HUES48 (cell line): ENCODE measurements at regions not wholly inside any gene's neighbourhood (a gene's known extent, or its start where the extent isn't known, plus 50 kb on each side); places are given as distances from the start of the nearest gene placed in this dataset.
"Not testable (repeated sequence)": the region's sequence is repeated elsewhere in the genome, so short reads cannot be mapped to it uniquely, and the experiment has no call there.

ENCODE experiments used
- H3K27ac ChIP-seq: one replicate; pipeline ENCODE4 v1.7.0; 2013; ENCODE audit warnings: low read depth, low read length, inconsistent platforms
- H3K27me3 ChIP-seq: 2 replicates; pipeline ENCODE4 v1.6.1; 2013; ENCODE audit warnings: mild to moderate bottlenecking, low read length; ENCODE audit not compliant: control insufficient read depth, insufficient read depth
- H3K36me3 ChIP-seq: 2 replicates; pipeline ENCODE4 v1.6.1; 2013; ENCODE audit warnings: low read length; ENCODE audit not compliant: control insufficient read depth, insufficient read depth
- H3K4me1 ChIP-seq: 2 replicates; pipeline ENCODE4 v1.6.1; 2013; ENCODE audit warnings: mild to moderate bottlenecking, low read length; ENCODE audit not compliant: control insufficient read depth, insufficient read depth
- H3K4me3 ChIP-seq: 2 replicates; pipeline ENCODE4 v1.5.1; 2013; ENCODE audit warnings: mild to moderate bottlenecking, low read depth, low read length
- H3K9ac ChIP-seq: 2 replicates; pipeline ENCODE4 v1.6.1; 2013; ENCODE audit warnings: mild to moderate bottlenecking, low read depth, low read length, moderate library complexity
- H3K9me3 ChIP-seq: 2 replicates; pipeline ENCODE4 v1.6.1; 2013; ENCODE audit warnings: low read length; ENCODE audit not compliant: control insufficient read depth, insufficient read depth

DNA sequence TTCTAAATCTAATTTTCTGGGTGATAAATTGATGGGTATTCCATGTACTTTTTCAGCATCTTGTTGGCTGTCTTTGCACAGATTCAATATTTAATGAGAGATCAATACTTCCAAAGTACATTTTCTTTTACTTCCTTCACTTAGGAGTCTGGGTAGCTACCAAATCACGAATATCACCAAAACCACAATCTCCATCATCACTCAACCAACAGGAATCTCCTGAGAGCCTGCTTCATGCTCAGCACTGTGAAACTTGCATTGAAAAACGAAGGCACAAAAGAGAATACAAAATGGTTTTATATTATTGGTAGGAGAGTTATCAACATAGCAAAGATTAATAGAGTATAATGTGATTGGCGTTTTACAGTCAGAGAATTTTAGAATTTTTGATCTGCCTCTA lies 261.5 kb upstream of the DSEL start:
- Histone ChIP-seq H3K36me3 (no peaks in the 10 kb centered on the region), H3K27me3 (no peaks in the 10 kb centered on the region), H3K27ac (no peak overlapping the region), H3K4me1 (peaks cover 5% of the 10 kb centered on the region; the same call in 1 of the 2 replicates), H3K9ac (no peak overlapping the region), H3K9me3 (no peaks in the 10 kb centered on the region), H3K4me3 (no peak overlapping the region)

DNA sequence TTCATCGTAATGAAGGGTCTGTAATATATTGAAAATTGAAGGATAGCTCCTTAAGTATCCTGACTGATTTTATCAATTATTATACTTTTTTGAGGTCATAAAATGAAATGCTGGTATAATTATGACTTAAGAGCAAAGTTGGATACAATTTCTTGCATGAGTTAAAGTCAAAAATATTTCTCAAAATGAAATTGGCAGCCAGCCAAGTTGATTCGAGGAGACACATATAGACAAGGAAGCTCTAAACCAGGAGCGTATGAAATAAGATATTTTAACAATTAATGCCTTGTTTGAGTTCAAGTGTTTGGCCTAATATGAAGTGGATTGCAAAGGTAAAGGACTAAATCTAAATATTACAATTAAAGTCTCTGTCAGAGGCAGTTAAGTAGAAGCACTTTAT lies 260.4 kb upstream of the DSEL start:
- H3K4me1 ChIP-seq, result no peaks in the 10 kb centered on the region
- H3K27me3 ChIP-seq, result no peaks in the 10 kb centered on the region
- H3K36me3 ChIP-seq, result no peaks in the 10 kb centered on the region
- no peaks in the 10 kb centered on the region for H3K9me3 ChIP-seq
- H3K4me3 ChIP-seq, result no peak overlapping the region
- H3K27ac ChIP-seq, result no peak overlapping the region
- no peak overlapping the region for H3K9ac ChIP-seq

DNA sequence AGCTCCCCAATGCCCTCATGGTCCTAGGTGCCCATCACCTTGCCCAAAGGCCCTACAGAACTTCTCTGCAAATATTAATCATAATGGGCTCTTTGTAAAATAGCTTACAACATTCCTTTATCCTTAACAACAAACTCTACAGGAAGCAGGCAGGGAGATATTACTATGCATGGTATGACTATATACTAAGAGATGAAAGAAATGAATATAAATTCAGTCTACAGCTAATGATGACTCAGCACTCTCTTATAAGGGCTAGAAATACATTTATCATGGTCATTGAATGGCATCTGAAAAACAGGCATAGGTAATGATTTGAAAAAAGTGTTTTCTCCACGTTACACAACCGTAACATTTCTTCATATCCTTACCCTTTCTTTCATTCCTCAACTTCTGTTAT lies 254.8 kb upstream of the DSEL start:
- H3K4me3 ChIP-seq, result no peak overlapping the region
- peaks cover 7% of the 10 kb centered on the region; the same call in 1 of the 2 replicates for H3K4me1 ChIP-seq
- no peaks in the 10 kb centered on the region for H3K36me3 ChIP-seq
- H3K9ac ChIP-seq, result no peak overlapping the region
- H3K27ac ChIP-seq, result no peak overlapping the region
- H3K9me3 ChIP-seq, result no peaks in the 10 kb centered on the region
- H3K27me3 ChIP-seq, result no peaks in the 10 kb centered on the region

DNA sequence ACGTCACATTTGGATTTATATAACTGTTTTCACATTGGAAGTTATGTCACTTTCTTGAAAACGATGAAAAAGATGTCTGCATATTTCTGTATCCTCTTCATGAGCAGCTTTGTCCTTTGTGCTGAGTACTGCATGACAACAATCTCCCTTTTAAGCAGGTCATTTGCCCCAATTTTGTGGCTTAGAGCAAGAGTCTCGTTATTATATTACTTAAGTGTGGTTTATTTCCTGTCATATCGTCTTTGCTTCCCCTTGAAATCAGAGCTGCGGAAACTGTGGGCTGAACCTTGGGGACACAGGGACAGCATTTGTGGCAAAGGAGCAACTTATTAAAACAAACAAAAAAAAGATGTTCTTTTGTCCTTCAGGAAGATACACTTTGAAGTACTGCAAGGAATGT lies 254.0 kb upstream of the DSEL start:
- H3K9ac ChIP-seq, result no peak overlapping the region
- no peaks in the 10 kb centered on the region for H3K9me3 ChIP-seq
- no peak overlapping the region for H3K4me3 ChIP-seq
- H3K36me3 ChIP-seq, result no peaks in the 10 kb centered on the region
- peaks cover 7% of the 10 kb centered on the region; the same call in 1 of the 2 replicates for H3K4me1 ChIP-seq
- H3K27ac ChIP-seq, result no peak overlapping the region
- H3K27me3 ChIP-seq, result no peaks in the 10 kb centered on the region

DNA sequence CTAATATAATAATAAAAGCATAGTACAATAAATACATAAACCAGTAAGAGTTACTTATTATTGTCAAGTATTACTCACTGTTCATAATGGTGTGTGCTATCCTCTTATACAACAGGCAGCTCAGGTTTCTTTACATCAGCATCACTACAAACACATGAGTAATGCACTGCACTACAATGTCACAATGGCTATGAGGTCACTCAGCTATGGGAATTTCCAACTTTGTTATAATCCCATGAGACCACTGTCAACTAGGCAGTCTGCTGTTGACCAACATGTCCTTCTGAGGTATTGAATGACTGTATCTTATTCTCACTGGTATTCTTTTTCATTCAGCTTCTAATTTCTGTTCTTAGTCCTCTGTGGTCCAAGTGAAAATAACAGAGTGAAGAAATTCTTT lies 250.4 kb upstream of the DSEL start:
- H3K4me3 ChIP-seq, result no peak overlapping the region
- H3K9ac ChIP-seq, result no peak overlapping the region
- no peaks in the 10 kb centered on the region for H3K27me3 ChIP-seq
- H3K36me3 ChIP-seq, result no peaks in the 10 kb centered on the region
- H3K9me3 ChIP-seq, result no peaks in the 10 kb centered on the region
- H3K27ac ChIP-seq, result no peak overlapping the region
- H3K4me1 ChIP-seq, result peaks cover 7% of the 10 kb centered on the region; the same call in 1 of the 2 replicates

DNA sequence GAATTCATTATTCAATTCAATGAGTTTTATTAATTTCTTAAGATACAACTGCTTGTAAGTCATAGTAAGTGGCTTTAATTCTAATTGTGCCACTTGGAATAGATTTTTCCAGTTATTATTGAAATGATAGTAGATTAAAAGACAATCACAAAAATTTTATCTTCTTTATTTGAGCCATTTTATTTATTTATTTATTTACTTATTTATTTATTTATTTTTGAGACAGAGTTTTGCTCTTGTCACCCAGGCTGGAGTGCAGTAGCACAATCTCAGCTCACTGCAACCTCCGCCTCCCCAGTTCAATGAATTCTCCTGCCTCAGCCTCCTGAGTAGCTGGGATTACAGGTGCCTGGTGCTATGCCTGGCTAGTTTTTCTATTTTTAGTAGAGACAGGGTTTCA lies 235.7 kb upstream of the DSEL start:
- not testable (repeated sequence) for H3K4me1 ChIP-seq, H3K4me3 ChIP-seq, H3K27ac ChIP-seq, H3K27me3 ChIP-seq, H3K9me3 ChIP-seq, H3K36me3 ChIP-seq, H3K9ac ChIP-seq

DNA sequence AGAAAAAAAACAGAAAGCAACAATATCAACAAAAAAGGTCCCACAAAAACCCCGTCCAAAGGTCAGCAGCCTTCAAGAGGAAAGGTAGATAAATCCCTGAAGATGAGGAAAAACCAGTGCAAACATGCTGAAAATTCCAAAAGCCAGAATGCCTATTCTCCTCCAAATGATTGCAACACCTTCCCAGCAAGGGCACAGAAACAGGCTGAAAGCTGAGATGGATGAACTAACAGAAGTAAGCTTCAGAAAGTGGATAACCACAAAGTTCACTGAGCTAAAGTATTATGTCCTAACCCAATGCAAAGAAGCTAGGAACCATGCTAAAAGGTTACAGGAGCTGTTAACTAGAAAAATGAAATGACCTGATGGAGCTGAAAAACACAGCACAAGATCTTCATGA lies 226.4 kb upstream of the DSEL start:
- no peak overlapping the region for H3K9ac ChIP-seq
- H3K4me3 ChIP-seq, result no peak overlapping the region
- H3K4me1 ChIP-seq, result no peaks in the 10 kb centered on the region
- no peaks in the 10 kb centered on the region for H3K9me3 ChIP-seq
- no peaks in the 10 kb centered on the region for H3K36me3 ChIP-seq
- H3K27ac ChIP-seq, result no peak overlapping the region
- H3K27me3 ChIP-seq, result no peaks in the 10 kb centered on the region

DNA sequence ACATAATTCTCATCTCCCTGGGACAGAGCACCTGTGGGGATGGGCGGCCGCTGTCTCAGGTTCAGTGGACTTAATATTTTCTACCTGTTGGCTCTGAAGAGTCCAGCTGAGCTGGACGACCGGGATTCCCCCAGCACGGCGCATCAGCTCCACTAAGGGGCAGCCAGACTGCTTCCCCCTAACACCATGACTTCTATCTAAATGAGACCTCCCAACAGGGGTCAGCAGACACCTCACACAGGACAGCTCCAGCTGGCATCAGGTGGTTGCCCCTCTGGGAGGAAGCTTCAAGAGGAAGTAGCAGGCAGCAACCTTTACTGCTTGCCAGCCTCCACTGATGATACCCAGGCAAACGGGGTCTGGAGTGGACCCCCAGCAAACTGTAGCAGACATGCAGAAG lies 226.0 kb upstream of the DSEL start:
- H3K4me3 ChIP-seq, result no peak overlapping the region
- no peak overlapping the region for H3K27ac ChIP-seq
- no peak overlapping the region for H3K9ac ChIP-seq
- H3K36me3 ChIP-seq, result no peaks in the 10 kb centered on the region
- H3K27me3 ChIP-seq, result no peaks in the 10 kb centered on the region
- H3K4me1 ChIP-seq, result no peaks in the 10 kb centered on the region
- H3K9me3 ChIP-seq, result no peaks in the 10 kb centered on the region

DNA sequence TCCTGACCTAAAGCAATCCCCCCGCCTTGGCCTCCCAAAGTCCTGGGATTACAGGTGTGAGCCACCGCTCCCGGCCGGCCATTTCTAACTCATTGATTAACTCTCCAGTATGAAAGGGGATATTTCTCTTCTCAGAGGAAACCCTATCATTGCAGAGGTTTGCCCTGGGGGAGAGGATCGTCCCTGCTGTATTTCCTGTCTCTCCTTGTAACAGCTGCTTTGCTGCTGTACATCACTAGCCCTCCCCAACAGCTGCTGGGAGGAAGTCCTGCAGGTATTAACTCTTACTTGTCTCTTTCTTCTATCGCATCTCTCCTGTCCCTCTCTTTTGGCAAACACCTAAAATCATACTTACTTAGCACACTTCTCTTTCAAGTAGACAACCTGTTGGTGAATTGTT lies 219.0 kb upstream of the DSEL start:
- no peak overlapping the region for H3K4me3 ChIP-seq
- H3K36me3 ChIP-seq, result no peaks in the 10 kb centered on the region
- no peaks in the 10 kb centered on the region for H3K4me1 ChIP-seq
- no peak overlapping the region for H3K27ac ChIP-seq
- no peaks in the 10 kb centered on the region for H3K27me3 ChIP-seq
- no peak overlapping the region for H3K9ac ChIP-seq
- no peaks in the 10 kb centered on the region for H3K9me3 ChIP-seq

DNA sequence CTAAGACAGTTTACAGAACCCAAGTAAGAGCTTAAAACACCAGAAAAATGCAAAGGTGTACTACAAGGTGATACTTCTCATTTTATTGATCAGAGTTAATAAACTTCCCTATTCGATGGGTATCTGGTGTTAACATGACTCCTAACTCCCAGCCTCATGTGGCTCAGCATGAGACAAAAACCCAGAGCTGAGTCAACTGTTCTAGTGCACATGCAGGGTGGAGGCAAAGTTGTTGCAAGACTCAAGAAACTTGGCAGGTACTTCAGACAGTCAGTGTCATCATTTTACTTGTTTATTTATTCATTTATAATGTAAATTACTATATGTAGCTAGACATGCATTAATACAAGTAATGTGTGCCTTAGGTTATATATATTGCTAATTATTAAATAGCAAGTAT lies 216.6 kb upstream of the DSEL start:
- H3K4me1 ChIP-seq, result no peaks in the 10 kb centered on the region
- H3K4me3 ChIP-seq, result no peak overlapping the region
- no peak overlapping the region for H3K27ac ChIP-seq
- no peaks in the 10 kb centered on the region for H3K9me3 ChIP-seq
- H3K27me3 ChIP-seq, result no peaks in the 10 kb centered on the region
- H3K36me3 ChIP-seq, result no peaks in the 10 kb centered on the region
- no peak overlapping the region for H3K9ac ChIP-seq

DNA sequence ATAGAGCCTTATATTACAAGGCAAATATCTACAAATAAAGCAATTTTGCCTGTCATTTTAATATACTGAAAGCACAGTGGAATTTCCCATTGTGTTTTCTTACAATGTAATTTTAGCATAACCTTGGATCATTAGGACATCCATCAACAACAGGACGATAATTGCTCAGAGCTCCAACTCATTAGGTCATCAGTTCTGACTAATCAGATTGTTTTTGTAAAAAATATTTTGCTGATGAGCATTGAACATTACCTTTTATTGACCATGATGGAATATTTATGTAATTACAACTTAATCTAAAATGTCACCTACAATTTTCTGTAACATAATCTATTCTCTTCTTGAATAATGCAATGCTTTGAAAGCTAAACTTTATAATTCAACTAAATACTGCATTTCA lies 215.3 kb upstream of the DSEL start:
- Histone ChIP-seq H3K36me3 (no peaks in the 10 kb centered on the region), H3K4me3 (no peak overlapping the region), H3K9me3 (no peaks in the 10 kb centered on the region), H3K9ac (no peak overlapping the region), H3K27me3 (no peaks in the 10 kb centered on the region), H3K4me1 (no peaks in the 10 kb centered on the region), H3K27ac (no peak overlapping the region)

DNA sequence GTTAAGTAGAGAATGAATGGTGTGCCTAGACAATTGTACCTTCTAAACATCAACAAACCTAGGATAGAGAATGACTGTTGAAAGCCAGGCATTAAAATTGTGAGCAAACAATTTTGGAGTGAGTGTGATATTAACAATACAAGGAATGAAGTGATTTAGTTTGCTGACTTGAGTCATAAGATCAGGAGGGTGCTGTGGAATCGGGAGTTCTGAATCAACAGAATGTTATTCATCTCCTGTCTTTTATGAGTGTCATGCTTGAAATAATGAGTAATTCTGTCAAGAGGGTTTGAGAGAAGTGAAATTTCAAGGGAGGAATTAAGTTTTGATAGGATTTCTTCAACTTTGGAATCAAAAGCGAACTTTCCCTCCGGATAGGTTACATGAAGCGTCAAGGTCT lies 214.4 kb upstream of the DSEL start:
- no peak overlapping the region for H3K27ac ChIP-seq
- no peaks in the 10 kb centered on the region for H3K27me3 ChIP-seq
- H3K9ac ChIP-seq, result no peak overlapping the region
- no peaks in the 10 kb centered on the region for H3K36me3 ChIP-seq
- H3K4me3 ChIP-seq, result no peak overlapping the region
- H3K9me3 ChIP-seq, result no peaks in the 10 kb centered on the region
- H3K4me1 ChIP-seq, result no peaks in the 10 kb centered on the region
